WTC11 (cell line): ENCODE measurements at regions not wholly inside any gene's neighbourhood (a gene's known extent, or its start where the extent isn't known, plus 50 kb on each side); places are given as distances from the start of the nearest gene placed in this dataset.

Experiments used
- ATAC-seq: fragments of 200-7000 bp; cut with Tn5 transposase; 2 replicates; pipeline ENCODE4 v1.10.0; 2021; ENCODE audit warnings: mild to moderate bottlenecking, moderate library complexity
- CTCF ChIA-PET: fragments of 300-600 bp; sonication (Branson Sonifier 250); formaldehyde crosslinking; loops from one replicate; lab custom pipeline; 2021; ENCODE audit warnings: antibody characterized with exemption; lab: Charles Lee
- POLR2A ChIA-PET: fragments of 350-600 bp; sonication (Branson Sonifier 250); formaldehyde crosslinking; loops from one replicate; lab custom pipeline; 2021; ENCODE audit warnings: antibody characterized with exemption; lab: Charles Lee
- DNase-seq: peaks from one replicate; pipeline ENCODE4 v3.0.0; 2021; ENCODE audit warnings: low spot score
- H3K27ac Mint-ChIP-seq: 2 replicates; pipeline ENCODE4 v1.8.0; 2021; ENCODE audit warnings: mixed read lengths
- H3K27me3 Mint-ChIP-seq: 2 replicates; pipeline ENCODE4 v1.8.0; 2021; ENCODE audit warnings: low read depth, mild to moderate bottlenecking, moderate library complexity, mixed read lengths
- H3K36me3 Mint-ChIP-seq: 2 replicates; pipeline ENCODE4 v1.8.0; 2021; ENCODE audit warnings: mixed read lengths
- H3K4me1 Mint-ChIP-seq: 2 replicates; pipeline ENCODE4 v1.8.0; 2022; ENCODE audit warnings: mixed read lengths
- H3K4me3 Mint-ChIP-seq: 2 replicates; pipeline ENCODE4 v1.8.0; 2021; ENCODE audit warnings: mild to moderate bottlenecking, moderate library complexity, mixed read lengths
- H3K9me3 Mint-ChIP-seq: 2 replicates; pipeline ENCODE4 v1.8.0; 2021; ENCODE audit warnings: mixed read lengths
- ATF1 ChIP-seq: sonication (generic); formaldehyde crosslinking; IDR thresholded peaks from 2 replicates; pipeline ENCODE4 v1.8.1; 2023; ENCODE audit warnings: mild to moderate bottlenecking, moderate library complexity, missing genetic modification reagents
- CTCF ChIP-seq: fragments of 200-600 bp; IDR thresholded peaks from 2 replicates; pipeline ENCODE4 v1.8.0; 2022; ENCODE audit warnings: antibody characterized with exemption
- ELF4 ChIP-seq: sonication (generic); formaldehyde crosslinking; IDR thresholded peaks from 2 replicates; pipeline ENCODE4 v1.8.1; 2022; ENCODE audit warnings: low read depth, mild to moderate bottlenecking, moderate library complexity, missing genetic modification reagents
- ERG ChIP-seq: fragments of 250-450 bp; sonication (Bioruptor Pico); IDR thresholded peaks from 2 replicates; pipeline ENCODE4 v1.8.0; 2021; ENCODE audit warnings: mild to moderate bottlenecking
- FOXP1 ChIP-seq: sonication (generic); formaldehyde crosslinking; IDR thresholded peaks from 2 replicates; pipeline ENCODE4 v1.8.0; 2022; ENCODE audit warnings: missing genetic modification reagents, mild to moderate bottlenecking, moderate library complexity, borderline replicate concordance
- HMGA2 ChIP-seq: fragments of 250-450 bp; sonication (Bioruptor Pico); IDR thresholded peaks from 2 replicates; pipeline ENCODE4 v1.4.0; 2021; ENCODE audit warnings: mild to moderate bottlenecking, moderate library complexity
- NFE2L1 ChIP-seq: sonication (generic); formaldehyde crosslinking; IDR thresholded peaks from 2 replicates; pipeline ENCODE4 v1.8.1; 2023; ENCODE audit warnings: missing genetic modification reagents
- NR3C1 ChIP-seq: sonication (generic); formaldehyde crosslinking; conservative IDR thresholded peaks from 2 replicates; pipeline ENCODE4 v1.8.1; 2023; ENCODE audit warnings: low read depth, mild to moderate bottlenecking, missing genetic modification reagents
- SMAD4 ChIP-seq: sonication (generic); formaldehyde crosslinking; IDR thresholded peaks from 2 replicates; pipeline ENCODE4 v1.8.0; 2022; ENCODE audit warnings: mild to moderate bottlenecking, missing genetic modification reagents
- ZNF138 ChIP-seq: sonication (generic); formaldehyde crosslinking; conservative IDR thresholded peaks from 2 replicates; pipeline ENCODE4 v1.8.1; 2022; ENCODE audit warnings: mild to moderate bottlenecking, moderate library complexity, missing genetic modification reagents
- ZNF219 ChIP-seq: sonication (generic); formaldehyde crosslinking; IDR thresholded peaks from 2 replicates; pipeline ENCODE4 v1.8.0; 2023; ENCODE audit warnings: missing genetic modification reagents, mild to moderate bottlenecking, borderline replicate concordance
- ZNF263 ChIP-seq: sonication (generic); formaldehyde crosslinking; IDR thresholded peaks from 2 replicates; pipeline ENCODE4 v1.8.1; 2022; ENCODE audit warnings: low read depth, mild to moderate bottlenecking, moderate library complexity, missing genetic modification reagents
- ZNF423 ChIP-seq: fragments of 250-450 bp; sonication (Bioruptor Pico); IDR thresholded peaks from 2 replicates; pipeline ENCODE4 v2.1.2; 2022; ENCODE audit warnings: mild to moderate bottlenecking, moderate library complexity
- ZNF671 ChIP-seq: fragments of 250-450 bp; sonication (Bioruptor Pico); IDR thresholded peaks from 2 replicates; pipeline ENCODE4 v1.8.0; 2021; ENCODE audit warnings: mild to moderate bottlenecking
- ZSCAN18 ChIP-seq: fragments of 250-450 bp; sonication (Bioruptor Pico); IDR thresholded peaks from 2 replicates; pipeline ENCODE4 v2.1.2; 2022; ENCODE audit warnings: mild to moderate bottlenecking, moderate library complexity
- TF ChIP-seq, protein P1 (sequence below): sonication (generic); formaldehyde crosslinking; IDR thresholded peaks from 2 replicates; pipeline ENCODE4 v1.8.1; 2022; ENCODE audit warnings: missing genetic modification reagents, borderline replicate concordance
- TF ChIP-seq, protein P2 (sequence below): sonication (generic); formaldehyde crosslinking; IDR thresholded peaks from 2 replicates; pipeline ENCODE4 v1.8.1; 2023; ENCODE audit warnings: mild to moderate bottlenecking, missing genetic modification reagents, borderline replicate concordance

- Mint-ChIP-seq H3K4me3 (no peak overlapping the region), H3K36me3 (no peaks in the 10 kb centered on the region), H3K4me1 (peaks cover 19% of the 10 kb centered on the region), H3K27me3 (peaks cover 2% of the 10 kb centered on the region; the same call in 1 of the 2 replicates), H3K9me3 (no peaks in the 10 kb centered on the region), H3K27ac (no peak overlapping the region)
- TF ChIP-seq ZNF263 (CRISPR knock-in tag) (no peak), NFE2L1 (CRISPR knock-in tag) (0 out of 2 replicates have a peak, but pooled peaks have one; percentile 32)
- TF ChIP-seq, protein P1, sequence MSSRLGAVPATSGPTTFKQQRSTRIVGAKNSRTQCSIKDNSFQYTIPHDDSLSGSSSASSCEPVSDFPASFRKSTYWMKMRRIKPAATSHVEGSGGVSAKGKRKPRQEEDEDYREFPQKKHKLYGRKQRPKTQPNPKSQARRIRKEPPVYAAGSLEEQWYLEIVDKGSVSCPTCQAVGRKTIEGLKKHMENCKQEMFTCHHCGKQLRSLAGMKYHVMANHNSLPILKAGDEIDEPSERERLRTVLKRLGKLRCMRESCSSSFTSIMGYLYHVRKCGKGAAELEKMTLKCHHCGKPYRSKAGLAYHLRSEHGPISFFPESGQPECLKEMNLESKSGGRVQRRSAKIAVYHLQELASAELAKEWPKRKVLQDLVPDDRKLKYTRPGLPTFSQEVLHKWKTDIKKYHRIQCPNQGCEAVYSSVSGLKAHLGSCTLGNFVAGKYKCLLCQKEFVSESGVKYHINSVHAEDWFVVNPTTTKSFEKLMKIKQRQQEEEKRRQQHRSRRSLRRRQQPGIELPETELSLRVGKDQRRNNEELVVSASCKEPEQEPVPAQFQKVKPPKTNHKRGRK (CRISPR knock-in tag), result no peak
- TF ChIP-seq, protein P2, sequence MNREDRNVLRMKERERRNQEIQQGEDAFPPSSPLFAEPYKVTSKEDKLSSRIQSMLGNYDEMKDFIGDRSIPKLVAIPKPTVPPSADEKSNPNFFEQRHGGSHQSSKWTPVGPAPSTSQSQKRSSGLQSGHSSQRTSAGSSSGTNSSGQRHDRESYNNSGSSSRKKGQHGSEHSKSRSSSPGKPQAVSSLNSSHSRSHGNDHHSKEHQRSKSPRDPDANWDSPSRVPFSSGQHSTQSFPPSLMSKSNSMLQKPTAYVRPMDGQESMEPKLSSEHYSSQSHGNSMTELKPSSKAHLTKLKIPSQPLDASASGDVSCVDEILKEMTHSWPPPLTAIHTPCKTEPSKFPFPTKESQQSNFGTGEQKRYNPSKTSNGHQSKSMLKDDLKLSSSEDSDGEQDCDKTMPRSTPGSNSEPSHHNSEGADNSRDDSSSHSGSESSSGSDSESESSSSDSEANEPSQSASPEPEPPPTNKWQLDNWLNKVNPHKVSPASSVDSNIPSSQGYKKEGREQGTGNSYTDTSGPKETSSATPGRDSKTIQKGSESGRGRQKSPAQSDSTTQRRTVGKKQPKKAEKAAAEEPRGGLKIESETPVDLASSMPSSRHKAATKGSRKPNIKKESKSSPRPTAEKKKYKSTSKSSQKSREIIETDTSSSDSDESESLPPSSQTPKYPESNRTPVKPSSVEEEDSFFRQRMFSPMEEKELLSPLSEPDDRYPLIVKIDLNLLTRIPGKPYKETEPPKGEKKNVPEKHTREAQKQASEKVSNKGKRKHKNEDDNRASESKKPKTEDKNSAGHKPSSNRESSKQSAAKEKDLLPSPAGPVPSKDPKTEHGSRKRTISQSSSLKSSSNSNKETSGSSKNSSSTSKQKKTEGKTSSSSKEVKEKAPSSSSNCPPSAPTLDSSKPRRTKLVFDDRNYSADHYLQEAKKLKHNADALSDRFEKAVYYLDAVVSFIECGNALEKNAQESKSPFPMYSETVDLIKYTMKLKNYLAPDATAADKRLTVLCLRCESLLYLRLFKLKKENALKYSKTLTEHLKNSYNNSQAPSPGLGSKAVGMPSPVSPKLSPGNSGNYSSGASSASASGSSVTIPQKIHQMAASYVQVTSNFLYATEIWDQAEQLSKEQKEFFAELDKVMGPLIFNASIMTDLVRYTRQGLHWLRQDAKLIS (CRISPR knock-in tag), result no peak
- ChIA-PET POLR2A (no interaction called here), CTCF (no interaction called here)
- ATAC-seq (no peak), DNase-seq (no peak)
Measured at GRCh38 chr16:48044117-48044516, 111.7 kb downstream of the ABCC12 start.

- no peak overlapping the region for H3K4me3 Mint-ChIP-seq
- DNase-seq (peak; percentile 62), ATAC-seq (peak; percentile 81)
- ChIA-PET POLR2A (no interaction called here), CTCF (interaction anchor here (1.7 kb wide), 1 partner anchor 13 kb away, joined by 7 read pairs; no protein-coding TSS in a partner anchor)
- H3K27me3 Mint-ChIP-seq, result no peaks in the 10 kb centered on the region
- H3K36me3 Mint-ChIP-seq, result no peaks in the 10 kb centered on the region
- TF ChIP-seq CTCF (peak; percentile 31; the same call in 1 of the 2 replicates), ATF1 (CRISPR knock-in tag) (no peak)
- peaks cover 4% of the 10 kb centered on the region for H3K4me1 Mint-ChIP-seq
- H3K27ac Mint-ChIP-seq, result no peak overlapping the region
- no peaks in the 10 kb centered on the region for H3K9me3 Mint-ChIP-seq
Measured at GRCh38 chr16:48041981-48042421, 113.8 kb downstream of the ABCC12 start.

DNA sequence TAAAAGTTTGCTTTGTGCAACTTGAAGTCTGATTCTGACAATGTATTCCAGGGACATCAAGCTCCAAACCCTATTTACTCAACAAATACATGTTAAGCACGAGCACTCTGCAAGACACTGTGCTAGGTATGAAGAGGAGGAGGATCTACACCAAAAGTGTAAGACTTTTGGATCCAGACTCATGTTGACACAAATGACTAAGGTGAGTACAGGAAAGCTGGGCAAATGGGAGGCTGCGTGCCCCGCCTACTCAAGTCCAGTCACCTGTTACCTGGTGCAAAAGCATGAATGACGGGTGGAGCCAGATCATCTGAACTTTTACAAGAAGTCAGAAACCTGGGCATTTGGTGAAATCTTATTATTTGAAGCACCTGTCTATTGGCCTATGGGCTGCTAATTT is 120.7 kb downstream of the ABCC12 start:
- TF ChIP-seq HMGA2, result no peak
- TF ChIP-seq CTCF, result no peak
- H3K4me1 Mint-ChIP-seq, result no peaks in the 10 kb centered on the region
- H3K27me3 Mint-ChIP-seq, result peaks cover 2% of the 10 kb centered on the region; the same call in 1 of the 2 replicates
- no peak overlapping the region for H3K27ac Mint-ChIP-seq
- no peak for DNase-seq
- CTCF ChIA-PET, result interaction anchor here (1.2 kb wide), 1 partner anchor 21 kb away, joined by 4 read pairs; no protein-coding TSS in a partner anchor
- no peak overlapping the region for H3K4me3 Mint-ChIP-seq
- H3K36me3 Mint-ChIP-seq, result no peaks in the 10 kb centered on the region
- ATAC-seq, result no peak
- peaks cover 12% of the 10 kb centered on the region for H3K9me3 Mint-ChIP-seq
- POLR2A ChIA-PET, result no interaction called here

GRCh38 chr16:48030926-48031325 is 124.9 kb downstream of the ABCC12 start:
- no peak for DNase-seq
- no peaks in the 10 kb centered on the region for H3K36me3 Mint-ChIP-seq
- ATAC-seq, result no peak
- H3K4me1 Mint-ChIP-seq, result peaks cover 4% of the 10 kb centered on the region
- H3K9me3 Mint-ChIP-seq, result peaks cover 12% of the 10 kb centered on the region
- no peak overlapping the region for H3K4me3 Mint-ChIP-seq
- H3K27me3 Mint-ChIP-seq, result peaks cover 2% of the 10 kb centered on the region; the same call in 1 of the 2 replicates
- POLR2A ChIA-PET, result no interaction called here
- CTCF ChIA-PET, result no interaction called here
- no peak overlapping the region for H3K27ac Mint-ChIP-seq
- TF ChIP-seq SMAD4 (CRISPR knock-in tag) (no peak), ZNF671 (no peak), ELF4 (CRISPR knock-in tag) (no peak), ERG (CRISPR knock-in tag) (no peak), ZSCAN18 (CRISPR knock-in tag) (no peak), NR3C1 (no peak), ZNF138 (CRISPR knock-in tag) (no peak), ZNF219 (CRISPR knock-in tag) (no peak), ZNF423 (CRISPR knock-in tag) (no peak), FOXP1 (CRISPR knock-in tag) (no peak)
